Activated CD4-positive, alpha-beta T cell treated with anti-CD3 and anti-CD28 coated beads for 36 hours (primary cell): ENCODE measurements at regions not wholly inside any gene's neighbourhood (a gene's known extent, or its start where the extent isn't known, plus 50 kb on each side); places are given as distances from the start of the nearest gene placed in this dataset.
"Not testable (repeated sequence)": the region's sequence is repeated elsewhere in the genome, so short reads cannot be mapped to it uniquely, and the experiment has no call there.

Experiments used
- ATAC-seq: fragments of 200-7000 bp; cut with Tn5 transposase; one replicate; pipeline ENCODE4 v1.10.0; 2021; ENCODE audit warnings: mild to moderate bottlenecking, moderate library complexity
- CTCF ChIA-PET: fragments of 350-600 bp; sonication (Branson Sonifier 250); formaldehyde crosslinking; loops from one replicate; lab custom pipeline; 2021; ENCODE audit warnings: antibody characterized with exemption; lab: Charles Lee
- POLR2A ChIA-PET: fragments of 350-600 bp; sonication (Branson Sonifier 250); formaldehyde crosslinking; loops from one replicate; lab custom pipeline; 2021; ENCODE audit warnings: antibody characterized with exemption, inconsistent platforms; lab: Charles Lee
- DNase-seq: peaks from one replicate; pipeline ENCODE4 v3.0.0-alpha.2; 2020
- H3K27ac Mint-ChIP-seq: one replicate; pipeline ENCODE4 v1.8.0; 2021; ENCODE audit warnings: mixed read lengths
- H3K27me3 Mint-ChIP-seq: one replicate; pipeline ENCODE4 v1.8.0; 2021; ENCODE audit warnings: mixed read lengths
- H3K36me3 Mint-ChIP-seq: one replicate; pipeline ENCODE4 v1.8.0; 2021; ENCODE audit warnings: low read depth, mixed read lengths
- H3K4me1 Mint-ChIP-seq: one replicate; pipeline ENCODE4 v1.8.0; 2021; ENCODE audit warnings: mixed read lengths
- H3K4me3 Mint-ChIP-seq: one replicate; pipeline ENCODE4 v1.8.0; 2021; ENCODE audit warnings: mild to moderate bottlenecking, moderate library complexity, mixed read lengths
- H3K9me3 Mint-ChIP-seq: one replicate; pipeline ENCODE4 v1.8.0; 2021; ENCODE audit warnings: low read depth, mixed read lengths
- intact Hi-C, 2 experiments: fragments of 100-400 bp; cut with DNase I in 1 of 2; cut with micrococcal nuclease in 1 of 2; formaldehyde crosslinking; loops; one replicate each; pipeline versions ENCODE4 v1.14.2 to v1.15.1; 2022 to 2024; cut with DNase I, micrococcal nuclease

GRCh38 chr9:26132746-26133312 lies 454.6 kb upstream of the TUSC1 start:
- intact Hi-C loops = no loop called here
- no peak overlapping the region for H3K27ac Mint-ChIP-seq
- no peaks in the 10 kb centered on the region for H3K4me1 Mint-ChIP-seq
- ATAC-seq = no peak
- ChIA-PET POLR2A (no interaction called here), CTCF (no interaction called here)
- no peak for DNase-seq
- H3K4me3 Mint-ChIP-seq = no peak overlapping the region
- H3K36me3 Mint-ChIP-seq = no peaks in the 10 kb centered on the region
- H3K9me3 Mint-ChIP-seq = peaks cover 7% of the 10 kb centered on the region
- no peaks in the 10 kb centered on the region for H3K27me3 Mint-ChIP-seq

- Mint-ChIP-seq H3K4me1 (no peaks in the 10 kb centered on the region), H3K27me3 (no peaks in the 10 kb centered on the region), H3K4me3 (no peak overlapping the region), H3K27ac (no peak overlapping the region), H3K9me3 (peaks cover 7% of the 10 kb centered on the region), H3K36me3 (no peaks in the 10 kb centered on the region)
- DNase-seq (no peak), ATAC-seq (no peak)
- POLR2A ChIA-PET = no interaction called here
- intact Hi-C loops = no loop called here
- CTCF ChIA-PET = no interaction called here
Observed at GRCh38 chr9:26131886-26132285, 453.6 kb upstream of the TUSC1 start.

- no peak for DNase-seq
- CTCF ChIA-PET = interaction anchor here (0.6 kb wide), 1 partner anchor 151 kb away, joined by 3 read pairs; no protein-coding TSS in a partner anchor
- no peak for ATAC-seq
- Mint-ChIP-seq H3K9me3 (peaks cover 12% of the 10 kb centered on the region), H3K27me3 (no peaks in the 10 kb centered on the region), H3K4me1 (no peaks in the 10 kb centered on the region), H3K27ac (no peak overlapping the region), H3K4me3 (no peak overlapping the region), H3K36me3 (no peaks in the 10 kb centered on the region)
- intact Hi-C loops = loop anchor here in 1 of 2 experiments (5.0 kb wide), 1 partner anchor 42 kb away; no protein-coding TSS in a partner anchor
- POLR2A ChIA-PET = no interaction called here
Observed at GRCh38 chr9:26129217-26129616, 451.0 kb upstream of the TUSC1 start.

GRCh38 chr9:26125693-26126092 lies 447.4 kb upstream of the TUSC1 start:
- DNase-seq (no peak), ATAC-seq (no peak)
- H3K27me3 Mint-ChIP-seq = no peaks in the 10 kb centered on the region
- POLR2A ChIA-PET = no interaction called here
- no peaks in the 10 kb centered on the region for H3K36me3 Mint-ChIP-seq
- peaks cover 7% of the 10 kb centered on the region for H3K9me3 Mint-ChIP-seq
- no peaks in the 10 kb centered on the region for H3K4me1 Mint-ChIP-seq
- CTCF ChIA-PET = no interaction called here
- intact Hi-C loops = loop anchor here in 1 of 2 experiments (5.0 kb wide), 1 partner anchor 38 kb away; no protein-coding TSS in a partner anchor
- no peak overlapping the region for H3K4me3 Mint-ChIP-seq
- no peak overlapping the region for H3K27ac Mint-ChIP-seq

GRCh38 chr9:26116085-26116484 lies 437.8 kb upstream of the TUSC1 start:
- H3K4me3 Mint-ChIP-seq, H3K9me3 Mint-ChIP-seq, H3K27me3 Mint-ChIP-seq, intact Hi-C loops, ATAC-seq, H3K36me3 Mint-ChIP-seq, CTCF ChIA-PET, POLR2A ChIA-PET, H3K27ac Mint-ChIP-seq, H3K4me1 Mint-ChIP-seq, DNase-seq: not testable (repeated sequence)

- H3K9me3 Mint-ChIP-seq = peaks cover 11% of the 10 kb centered on the region
- H3K4me1 Mint-ChIP-seq = no peaks in the 10 kb centered on the region
- DNase-seq = no peak
- CTCF ChIA-PET = no interaction called here
- no peak for ATAC-seq
- intact Hi-C loops = no loop called here
- POLR2A ChIA-PET = no interaction called here
- no peak overlapping the region for H3K4me3 Mint-ChIP-seq
- no peaks in the 10 kb centered on the region for H3K36me3 Mint-ChIP-seq
- no peak overlapping the region for H3K27ac Mint-ChIP-seq
- no peaks in the 10 kb centered on the region for H3K27me3 Mint-ChIP-seq
Observed at GRCh38 chr9:26112724-26113123, 434.5 kb upstream of the TUSC1 start.

- no peak for DNase-seq
- intact Hi-C loops = loop anchor here in 1 of 2 experiments (5.0 kb wide), 1 partner anchor 41 kb away; no protein-coding TSS in a partner anchor
- H3K4me3 Mint-ChIP-seq = no peak overlapping the region
- no peaks in the 10 kb centered on the region for H3K4me1 Mint-ChIP-seq
- ChIA-PET CTCF (interaction anchor here (0.7 kb wide), 1 partner anchor 1181 kb away, joined by 4 read pairs; no protein-coding TSS in a partner anchor), POLR2A (no interaction called here)
- no peaks in the 10 kb centered on the region for H3K27me3 Mint-ChIP-seq
- no peaks in the 10 kb centered on the region for H3K36me3 Mint-ChIP-seq
- peaks cover 5% of the 10 kb centered on the region for H3K9me3 Mint-ChIP-seq
- ATAC-seq = no peak
- H3K27ac Mint-ChIP-seq = no peak overlapping the region
Observed at GRCh38 chr9:26086396-26086795, 408.2 kb upstream of the TUSC1 start.

- Mint-ChIP-seq H3K4me1 (no peaks in the 10 kb centered on the region), H3K9me3 (peaks cover 8% of the 10 kb centered on the region), H3K27ac (no peak overlapping the region), H3K27me3 (no peaks in the 10 kb centered on the region), H3K36me3 (no peaks in the 10 kb centered on the region), H3K4me3 (no peak overlapping the region)
- ChIA-PET POLR2A (no interaction called here), CTCF (no interaction called here)
- ATAC-seq = no peak
- intact Hi-C loops = no loop called here
- DNase-seq = no peak
Observed at GRCh38 chr9:26081847-26082246, 403.6 kb upstream of the TUSC1 start.

GRCh38 chr9:26078706-26079105 lies 400.5 kb upstream of the TUSC1 start:
- no peak for DNase-seq
- Mint-ChIP-seq H3K27ac (no peak overlapping the region), H3K4me3 (no peak overlapping the region), H3K4me1 (no peaks in the 10 kb centered on the region), H3K36me3 (no peaks in the 10 kb centered on the region), H3K27me3 (no peaks in the 10 kb centered on the region), H3K9me3 (peaks cover 15% of the 10 kb centered on the region)
- POLR2A ChIA-PET = interaction anchor here (0.6 kb wide), 1 partner anchor 17 kb away, joined by 3 read pairs; no protein-coding TSS in a partner anchor
- intact Hi-C loops = no loop called here
- no peak for ATAC-seq
- CTCF ChIA-PET = no interaction called here

- Mint-ChIP-seq H3K4me1 (no peaks in the 10 kb centered on the region), H3K4me3 (no peak overlapping the region), H3K36me3 (no peaks in the 10 kb centered on the region), H3K9me3 (peaks cover 20% of the 10 kb centered on the region), H3K27me3 (no peaks in the 10 kb centered on the region), H3K27ac (no peak overlapping the region)
- CTCF ChIA-PET = no interaction called here
- no peak for ATAC-seq
- POLR2A ChIA-PET = no interaction called here
- no peak for DNase-seq
- intact Hi-C loops = no loop called here
Observed at GRCh38 chr9:26077860-26078259, 399.6 kb upstream of the TUSC1 start.

- no peaks in the 10 kb centered on the region for H3K27me3 Mint-ChIP-seq
- intact Hi-C loops = loop anchor here in 1 of 2 experiments (10.0 kb wide), 1 partner anchor 127 kb away; no protein-coding TSS in a partner anchor
- ChIA-PET POLR2A (no interaction called here), CTCF (no interaction called here)
- H3K36me3 Mint-ChIP-seq = no peaks in the 10 kb centered on the region
- DNase-seq = no peak
- H3K4me1 Mint-ChIP-seq = no peaks in the 10 kb centered on the region
- no peak for ATAC-seq
- peaks cover 1% of the 10 kb centered on the region for H3K9me3 Mint-ChIP-seq
- H3K27ac Mint-ChIP-seq = no peak overlapping the region
- no peak overlapping the region for H3K4me3 Mint-ChIP-seq
Observed at GRCh38 chr9:26067608-26068007, 389.4 kb upstream of the TUSC1 start.

GRCh38 chr9:26066237-26066636 lies 388.0 kb upstream of the TUSC1 start:
- peaks cover 1% of the 10 kb centered on the region for H3K9me3 Mint-ChIP-seq
- H3K36me3 Mint-ChIP-seq = no peaks in the 10 kb centered on the region
- H3K4me3 Mint-ChIP-seq = no peak overlapping the region
- no peak overlapping the region for H3K27ac Mint-ChIP-seq
- ChIA-PET POLR2A (no interaction called here), CTCF (no interaction called here)
- ATAC-seq = no peak
- intact Hi-C loops = loop anchor here in 1 of 2 experiments (10.0 kb wide), 1 partner anchor 129 kb away; no protein-coding TSS in a partner anchor
- H3K4me1 Mint-ChIP-seq = no peaks in the 10 kb centered on the region
- H3K27me3 Mint-ChIP-seq = no peaks in the 10 kb centered on the region
- DNase-seq = no peak
